H4 (cell line): ENCODE measurements at regions not wholly inside any gene's neighbourhood (a gene's known extent, or its start where the extent isn't known, plus 50 kb on each side); places are given as distances from the start of the nearest gene placed in this dataset.
"Not testable (repeated sequence)": the region's sequence is repeated elsewhere in the genome, so short reads cannot be mapped to it uniquely, and the experiment has no call there.

ENCODE experiments used
- DNase-seq: peaks from one replicate; pipeline ENCODE4 v3.0.0-alpha.2; 2015; ENCODE audit warnings: low spot score

GRCh38 chr9:32092031-32092430, 292.4 kb upstream of the ACO1 start:
- no peak for DNase-seq

- no peak for DNase-seq
Measured at GRCh38 chr9:32117291-32117690, 267.2 kb upstream of the ACO1 start.

GRCh38 chr9:32128546-32128945, 255.9 kb upstream of the ACO1 start:
- no peak for DNase-seq

- not testable (repeated sequence) for DNase-seq
Measured at GRCh38 chr9:32130709-32131108, 253.7 kb upstream of the ACO1 start.

GRCh38 chr9:32136700-32137339, 247.6 kb upstream of the ACO1 start:
- peak; percentile 51 for DNase-seq

- no peak for DNase-seq
Measured at GRCh38 chr9:32142074-32142473, 242.4 kb upstream of the ACO1 start.

GRCh38 chr9:32148553-32148952, 235.9 kb upstream of the ACO1 start:
- DNase-seq = not testable (repeated sequence)

GRCh38 chr9:32161209-32161608, 223.2 kb upstream of the ACO1 start:
- DNase-seq = no peak

- no peak for DNase-seq
Measured at GRCh38 chr9:32161720-32162119, 222.7 kb upstream of the ACO1 start.

- not testable (repeated sequence) for DNase-seq
Measured at GRCh38 chr9:32166316-32166715, 218.1 kb upstream of the ACO1 start.

GRCh38 chr9:32171339-32171738, 213.1 kb upstream of the ACO1 start:
- DNase-seq = no peak

- DNase-seq = no peak
Measured at GRCh38 chr9:32172256-32172655, 212.2 kb upstream of the ACO1 start.

GRCh38 chr9:32177396-32177795, 207.0 kb upstream of the ACO1 start:
- no peak for DNase-seq

GRCh38 chr9:32180597-32180996, 203.8 kb upstream of the ACO1 start:
- DNase-seq = no peak

GRCh38 chr9:32200241-32200640, 184.2 kb upstream of the ACO1 start:
- no peak for DNase-seq

- no peak for DNase-seq
Measured at GRCh38 chr9:32200896-32201295, 183.5 kb upstream of the ACO1 start.

- not testable (repeated sequence) for DNase-seq
Measured at GRCh38 chr9:32209164-32209563, 175.3 kb upstream of the ACO1 start.

- DNase-seq = no peak
Measured at GRCh38 chr9:32218100-32218767, 166.2 kb upstream of the ACO1 start.

GRCh38 chr9:32220750-32221149, 163.7 kb upstream of the ACO1 start:
- DNase-seq = no peak

- DNase-seq = no peak
Measured at GRCh38 chr9:32234451-32234850, 150.0 kb upstream of the ACO1 start.

GRCh38 chr9:32247168-32247567, 137.3 kb upstream of the ACO1 start:
- DNase-seq = no peak

GRCh38 chr9:32248189-32248712, 136.2 kb upstream of the ACO1 start:
- no peak for DNase-seq

- DNase-seq = peak; percentile 69
Measured at GRCh38 chr9:32251539-32251938, 132.9 kb upstream of the ACO1 start.
